GM19372 (cell line): ENCODE measurements at regions not wholly inside any gene's neighbourhood (a gene's known extent, or its start where the extent isn't known, plus 50 kb on each side); places are given as distances from the start of the nearest gene placed in this dataset.

ENCODE experiments used
- ATAC-seq: cut with Tn5 transposase; IDR thresholded peaks from one replicate; pipeline ENCODE4 v1.9.1; 2021; ENCODE audit warnings: mild to moderate bottlenecking, low read depth, moderate library complexity; ENCODE audit not compliant: unreplicated experiment

DNA sequence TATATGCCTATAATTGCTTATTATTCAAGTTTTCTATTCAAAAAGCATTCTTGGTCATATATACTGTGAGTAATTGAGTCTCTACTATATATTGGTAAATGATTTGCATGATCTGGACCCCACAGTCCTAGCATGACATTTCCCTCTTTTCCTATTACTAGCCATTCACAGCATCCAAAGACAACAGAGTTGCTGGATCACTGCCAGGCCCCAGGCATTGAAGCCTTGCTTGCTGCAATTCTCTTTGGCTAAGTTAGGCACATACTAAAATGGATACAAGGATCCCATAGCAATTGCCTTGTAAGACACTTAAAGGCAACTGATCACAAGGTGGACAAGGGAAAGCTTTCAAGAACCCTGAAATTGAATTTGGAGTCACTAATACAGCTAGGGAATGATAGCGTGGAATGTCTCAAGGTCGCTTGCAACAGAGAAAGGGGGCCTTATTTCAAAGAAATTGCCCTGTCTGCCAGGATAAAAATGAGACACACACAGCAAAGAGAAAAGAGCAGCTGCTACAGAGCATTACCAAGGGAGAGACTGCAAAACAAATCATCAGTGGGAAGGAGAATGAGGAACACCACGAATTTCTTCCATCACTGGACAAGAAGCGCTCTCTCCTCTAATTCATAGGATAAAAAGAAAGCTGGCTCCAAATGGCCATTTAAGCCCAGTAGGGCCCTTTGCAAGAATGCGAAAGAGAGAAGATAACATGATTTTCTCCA, 77.1 kb upstream of the EPHA4 start:
- ATAC-seq = no peak

DNA sequence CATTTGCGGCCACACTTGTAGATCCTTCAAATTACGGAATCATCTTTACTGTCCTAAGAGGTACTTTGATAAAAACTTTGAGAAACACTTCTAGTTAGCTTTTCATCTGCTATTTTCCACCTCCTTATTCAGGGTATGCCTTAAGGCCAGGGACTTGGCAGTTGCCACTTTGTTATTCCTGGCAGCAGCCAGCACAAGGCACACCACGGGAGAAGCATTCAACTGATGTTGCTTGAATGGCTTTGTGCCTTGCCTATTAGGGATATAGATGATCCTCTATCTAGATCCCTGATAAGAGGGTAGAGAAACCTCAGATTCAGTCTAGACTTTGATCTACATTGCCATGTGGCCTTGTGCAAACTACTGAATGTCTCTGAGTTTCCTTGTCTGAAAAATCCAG, 70.3 kb upstream of the EPHA4 start:
- no peak for ATAC-seq

DNA sequence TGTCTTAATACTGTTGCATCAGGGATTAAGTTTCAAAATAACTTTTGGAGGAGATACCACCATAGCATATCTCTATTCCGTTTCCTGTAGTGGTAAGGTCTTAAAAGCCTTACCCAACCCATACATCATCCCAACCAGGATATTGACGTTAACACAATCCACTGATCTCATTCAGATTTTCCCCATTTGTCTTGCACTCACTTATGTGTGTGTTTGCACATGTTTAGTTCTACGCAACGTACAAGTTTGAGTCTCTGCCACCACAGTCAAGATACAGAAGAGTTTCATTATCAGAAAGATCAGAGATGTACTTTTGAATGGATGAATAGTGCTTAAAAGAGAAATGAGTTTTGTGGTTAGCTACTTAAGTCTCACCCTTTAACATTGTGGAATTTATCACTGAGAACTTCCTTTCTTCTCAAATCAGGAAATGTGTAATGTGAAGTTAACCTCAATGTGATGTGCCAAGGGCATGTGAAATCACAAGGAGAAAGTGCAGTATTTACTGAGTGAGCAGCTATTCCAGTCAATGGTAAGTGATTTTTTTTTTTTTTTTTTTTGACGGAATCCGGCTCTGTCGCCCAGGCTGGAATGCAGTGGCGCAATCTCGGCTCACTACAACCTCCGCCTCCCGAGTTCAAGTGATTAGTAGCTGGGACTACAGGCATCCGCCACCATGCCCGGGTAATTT, 69.2 kb upstream of the EPHA4 start:
- ATAC-seq = no peak

DNA sequence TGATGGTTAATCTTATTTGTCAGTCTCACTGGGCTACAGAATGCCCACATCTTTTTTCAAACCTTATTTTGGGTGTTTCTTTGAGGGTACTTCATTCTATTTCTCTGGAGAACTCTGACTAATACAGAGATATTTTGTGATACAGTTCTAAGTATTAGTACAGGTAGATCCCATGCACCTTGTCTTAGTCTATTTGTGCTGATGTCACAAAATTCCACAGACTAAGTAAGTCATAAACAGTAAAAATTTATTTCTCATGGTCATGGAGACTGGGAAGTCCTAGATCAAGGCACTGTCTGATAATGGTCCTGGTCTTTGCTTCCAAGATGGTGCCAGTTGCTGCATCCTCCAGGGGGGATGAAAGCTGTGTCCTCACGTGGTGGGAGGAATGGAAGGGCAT, 68.6 kb upstream of the EPHA4 start:
- ATAC-seq = no peak

DNA sequence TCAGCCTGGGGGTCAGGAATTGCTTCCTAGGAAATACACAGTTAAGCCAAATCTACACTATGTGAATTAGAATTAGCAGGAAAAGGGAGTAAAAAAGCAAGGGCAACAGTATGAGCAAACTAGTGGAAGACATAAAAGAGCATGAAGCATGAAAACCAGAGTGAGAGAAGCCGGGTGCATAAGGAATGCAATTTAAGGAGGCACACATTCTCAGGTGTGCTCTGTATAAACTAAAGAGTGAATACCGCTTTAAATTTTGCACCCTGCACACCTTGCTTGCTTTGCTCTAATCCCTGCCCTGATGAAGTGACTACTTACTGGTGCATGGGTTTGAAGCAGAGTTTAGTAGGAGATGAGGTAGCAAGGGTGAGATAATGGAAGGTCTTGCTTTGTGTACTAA, 65.7 kb upstream of the EPHA4 start:
- no peak for ATAC-seq

DNA sequence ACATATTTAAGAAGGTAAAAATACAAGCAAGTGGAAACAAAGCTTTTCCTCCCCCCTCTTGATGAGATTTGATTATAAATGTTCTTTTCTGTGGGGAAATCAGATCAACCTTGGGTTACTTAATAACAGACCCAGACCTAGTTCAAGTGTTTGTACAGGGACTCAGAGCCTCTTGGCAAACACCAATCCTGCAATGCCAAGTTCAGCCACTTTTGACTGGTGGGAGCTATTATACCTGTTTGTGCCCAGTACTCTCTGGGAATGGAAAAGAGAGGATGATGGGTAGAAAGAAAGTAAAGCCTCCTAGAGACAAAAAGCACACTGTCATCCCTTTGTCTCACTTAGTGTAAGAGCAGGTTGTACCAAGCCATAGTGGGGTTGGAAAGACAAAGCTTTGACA, 63.8 kb upstream of the EPHA4 start:
- ATAC-seq = no peak

DNA sequence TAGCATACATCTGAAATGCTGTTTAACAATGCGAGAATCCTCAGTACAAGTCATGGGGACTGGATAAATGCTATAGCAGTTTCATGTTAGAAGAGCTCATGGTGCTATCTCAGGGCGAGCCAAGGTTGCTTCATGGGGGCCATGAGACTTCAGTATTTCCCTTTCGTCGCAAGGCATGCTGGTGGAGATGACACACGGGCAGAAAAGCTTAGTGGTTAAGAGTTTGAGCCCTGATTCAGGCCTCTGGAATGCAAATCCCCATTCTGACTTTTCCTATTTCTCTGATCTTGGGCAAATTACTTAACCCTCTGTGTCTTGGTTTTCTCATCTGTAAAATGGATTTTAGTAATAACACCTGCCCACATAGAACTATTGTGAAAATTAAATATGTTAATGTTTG, 57.4 kb upstream of the EPHA4 start:
- no peak for ATAC-seq

DNA sequence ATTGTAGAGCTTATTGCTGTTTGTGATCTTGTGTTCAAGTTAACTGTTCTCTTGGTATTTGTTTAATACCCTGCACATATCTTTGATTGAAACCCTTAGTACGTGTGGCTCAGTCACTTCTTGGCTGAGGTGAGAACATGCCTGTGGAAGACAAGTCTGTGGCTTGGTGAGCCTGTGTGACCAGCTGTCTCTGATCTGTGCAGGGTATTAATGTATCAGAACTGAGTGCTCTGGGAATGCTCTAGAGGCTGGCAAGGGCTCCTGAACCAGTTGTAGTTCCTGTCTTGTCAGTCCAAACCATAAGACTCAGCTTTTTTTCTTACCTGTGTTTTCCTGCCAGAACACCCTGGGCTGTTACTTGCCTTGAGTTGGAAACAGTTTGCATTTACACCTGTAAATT, 52.4 kb upstream of the EPHA4 start:
- no peak for ATAC-seq
